CD4-positive, alpha-beta T cell treated with Interleukin-10 for 1 hour (primary cell): ENCODE measurements at regions not wholly inside any gene's neighbourhood (a gene's known extent, or its start where the extent isn't known, plus 50 kb on each side); places are given as distances from the start of the nearest gene placed in this dataset.

Source experiments
- DNase-seq: peaks from one replicate; pipeline ENCODE4 v3.0.0-alpha.2; 2020

DNA sequence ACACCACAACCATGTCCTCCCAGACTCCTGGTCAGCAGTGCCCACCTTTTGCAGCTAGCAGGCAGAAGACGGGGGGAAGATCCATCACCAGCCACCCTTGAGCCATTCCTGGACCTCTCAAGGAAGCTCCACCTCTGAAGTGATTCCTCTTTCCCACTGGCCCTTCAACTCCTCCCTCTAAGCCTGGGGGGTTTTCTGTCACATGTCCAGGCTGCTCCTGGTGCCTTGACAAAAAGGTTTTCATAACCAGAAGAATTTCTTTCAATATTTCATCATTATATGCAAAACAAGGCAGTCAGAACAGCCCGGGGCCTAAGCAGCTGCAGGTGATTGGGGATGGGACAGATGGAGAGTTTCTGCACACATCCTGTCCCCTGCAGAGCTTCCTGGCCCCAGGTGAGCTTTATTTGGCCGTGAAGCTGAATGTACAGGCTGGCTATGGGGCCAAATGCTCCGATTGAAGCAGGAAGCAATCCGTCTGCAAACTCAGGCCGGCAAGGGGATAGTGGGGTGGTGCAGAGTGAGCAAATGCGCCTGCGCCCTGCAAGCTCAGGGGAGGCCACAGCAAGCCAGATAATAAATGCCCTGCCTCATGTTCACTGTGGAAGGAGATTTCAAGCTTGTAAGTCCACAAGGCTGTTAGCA, 173.5 kb downstream of the C5orf15 start:
- no peak for DNase-seq

DNA sequence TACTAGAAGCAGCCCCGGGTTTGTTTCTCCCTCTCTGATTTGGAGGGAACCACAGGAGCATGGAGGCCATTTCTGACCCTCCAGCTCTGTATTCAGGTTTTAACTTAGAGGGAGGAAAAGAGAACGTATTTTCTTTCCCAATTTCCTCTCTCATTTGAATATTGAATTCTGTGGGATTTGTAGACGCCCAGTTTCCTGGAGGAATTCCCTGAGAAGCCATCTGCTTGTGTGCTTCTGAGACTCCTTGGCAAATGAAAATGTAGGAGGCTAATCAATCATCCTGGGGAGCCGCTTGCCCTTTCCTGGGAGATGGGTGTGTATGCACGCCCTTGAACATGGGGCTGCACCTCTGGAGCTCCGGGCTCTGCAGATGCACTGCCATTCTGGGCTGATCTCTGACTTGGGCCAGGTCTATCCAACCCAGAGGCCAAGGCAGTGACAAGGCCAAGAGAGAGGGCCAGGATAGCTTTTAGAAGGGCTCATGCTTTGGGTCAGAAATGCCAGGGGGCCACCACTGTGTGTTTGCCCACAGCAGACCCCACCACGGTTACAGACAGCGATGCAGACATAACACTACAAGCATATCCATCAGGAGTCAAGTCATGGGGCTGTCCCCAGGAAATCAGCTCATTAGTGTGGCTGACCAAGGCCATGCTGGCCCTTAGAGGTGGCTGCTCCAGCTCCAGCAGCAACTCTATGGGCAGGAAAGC, 174.5 kb downstream of the C5orf15 start:
- no peak for DNase-seq

DNA sequence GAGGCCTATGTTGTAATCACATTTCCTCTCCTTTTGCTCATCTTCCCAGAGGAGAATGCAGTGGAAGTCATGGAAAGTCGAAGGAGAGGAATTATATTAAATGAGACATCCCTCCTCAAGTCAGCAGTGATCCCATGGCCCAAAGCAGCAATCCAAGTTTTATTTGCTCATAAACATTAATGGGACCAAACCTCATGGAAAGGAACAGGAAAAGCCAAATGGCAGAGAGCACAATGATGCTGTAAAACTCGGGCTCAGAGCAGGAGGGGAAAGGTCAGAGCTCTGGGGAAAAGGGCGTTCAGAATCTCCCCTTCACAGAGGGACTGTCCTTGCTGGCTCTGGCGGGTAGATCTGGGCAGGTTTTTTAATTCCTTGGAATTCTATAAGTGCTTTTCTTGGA, 175.8 kb downstream of the C5orf15 start:
- no peak for DNase-seq

DNA sequence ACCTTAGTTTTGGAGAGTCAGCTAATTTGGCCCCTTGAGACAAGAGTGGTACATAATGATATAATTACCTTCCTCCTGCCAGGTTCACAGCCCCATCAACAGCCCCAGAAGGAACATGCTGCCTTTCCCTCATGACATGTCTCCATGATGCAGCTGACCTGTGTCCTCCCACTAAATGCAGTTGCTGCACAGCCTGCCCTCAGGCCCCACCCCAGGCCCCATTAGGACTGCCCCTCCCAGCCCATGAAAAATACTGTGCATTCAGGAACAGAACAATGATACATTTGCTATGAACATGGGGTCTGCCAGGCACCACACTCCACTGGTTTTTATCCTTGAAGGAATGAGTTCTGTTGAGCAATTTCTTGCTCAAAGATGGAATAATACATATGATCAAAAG, 176.4 kb downstream of the C5orf15 start:
- DNase-seq = no peak

DNA sequence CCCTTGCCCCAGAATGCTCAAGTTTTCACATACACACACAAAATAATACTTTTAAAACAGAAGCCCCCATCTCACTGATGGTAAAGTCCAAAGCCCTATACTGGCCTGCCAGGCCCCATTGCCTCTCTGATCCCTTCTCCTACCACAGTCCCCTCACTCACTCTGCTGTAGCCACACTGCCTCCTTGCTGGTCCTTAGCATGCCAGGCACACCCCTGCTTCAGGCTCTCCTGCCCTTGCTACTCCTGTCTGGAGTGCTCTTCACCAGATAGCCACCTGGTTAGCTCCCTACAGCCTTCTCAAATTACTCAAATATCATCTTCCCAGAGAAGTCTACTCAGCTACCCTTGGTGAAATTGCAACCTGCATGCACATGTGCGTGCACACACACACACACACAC, 177.5 kb downstream of the C5orf15 start:
- DNase-seq = no peak

DNA sequence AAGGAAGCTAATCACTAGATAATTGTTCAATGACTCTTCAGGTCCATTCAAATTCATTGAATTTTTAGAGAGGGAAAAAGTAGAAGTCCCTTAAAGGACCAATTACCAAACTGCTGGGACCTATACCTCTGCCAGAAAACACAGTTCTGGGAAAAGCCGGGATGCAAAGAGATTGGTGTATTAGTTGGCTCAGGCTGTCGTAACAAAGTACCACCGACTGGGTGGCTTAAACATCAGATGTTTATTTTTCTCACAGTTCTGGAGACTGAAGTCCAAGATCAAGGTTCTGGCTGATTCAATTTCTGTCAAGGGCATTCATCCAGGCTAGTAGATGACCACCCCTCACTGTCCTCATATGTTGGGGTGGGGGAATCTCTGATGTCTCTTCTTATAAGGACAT, 177.1 kb upstream of the FSTL4 start:
- no peak for DNase-seq

DNA sequence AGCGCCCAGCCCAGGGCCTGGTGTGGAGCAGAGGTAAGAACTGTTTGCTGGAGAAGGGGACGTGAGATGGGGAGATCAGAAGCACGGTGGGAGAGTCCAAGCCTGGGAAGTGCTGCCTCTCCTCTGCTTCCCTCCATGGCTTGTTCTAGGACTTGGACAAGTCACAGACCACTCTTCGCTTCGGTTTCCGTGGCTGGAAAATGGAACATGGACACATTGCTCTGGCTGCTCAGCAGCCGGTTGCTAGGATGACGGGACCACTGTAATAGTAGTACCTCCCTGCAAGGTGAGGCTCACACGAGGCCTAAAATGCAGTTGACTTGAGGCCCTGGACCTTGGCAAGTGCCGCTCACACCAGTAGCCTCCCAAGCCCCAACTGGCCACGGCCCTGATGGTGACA, 175.8 kb upstream of the FSTL4 start:
- DNase-seq = no peak

DNA sequence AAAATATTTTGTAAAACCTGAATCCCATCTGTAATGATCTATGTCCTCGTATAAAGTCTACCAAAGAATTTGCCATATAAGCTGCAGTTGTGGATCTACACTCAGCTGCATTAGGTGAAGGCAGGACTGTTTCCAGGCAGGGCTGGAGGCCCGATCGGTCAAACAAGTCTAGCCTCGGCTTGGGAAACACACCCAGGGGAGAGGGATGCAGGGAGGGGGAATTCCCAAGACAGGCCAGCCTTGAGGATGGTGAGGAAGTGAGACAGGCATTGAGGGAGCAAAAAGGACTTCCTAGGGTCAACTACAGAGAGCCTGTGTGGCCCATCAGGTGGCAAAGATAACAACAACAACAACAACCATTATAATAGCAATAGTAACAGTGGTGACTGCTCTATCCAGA, 174.1 kb upstream of the FSTL4 start:
- no peak for DNase-seq

DNA sequence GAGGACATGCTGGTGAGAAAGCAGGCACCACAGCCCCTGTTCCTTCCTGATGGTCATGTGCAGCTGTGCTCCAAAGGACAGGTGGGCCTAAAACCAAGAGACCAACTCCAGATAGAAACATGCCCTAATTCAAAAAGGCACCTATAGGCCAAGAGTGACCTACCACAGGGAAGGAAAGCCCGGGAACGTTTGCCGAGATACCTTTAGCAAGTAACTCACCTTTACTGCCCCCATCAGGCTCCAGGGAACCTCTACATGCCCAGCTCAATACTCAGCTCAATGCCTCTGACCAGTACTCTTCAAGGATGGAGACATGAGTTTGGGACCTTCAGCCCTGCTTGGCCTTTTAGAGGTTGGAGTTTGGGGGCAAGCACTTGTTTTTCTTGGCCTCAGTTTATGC, 172.8 kb upstream of the FSTL4 start:
- no peak for DNase-seq

DNA sequence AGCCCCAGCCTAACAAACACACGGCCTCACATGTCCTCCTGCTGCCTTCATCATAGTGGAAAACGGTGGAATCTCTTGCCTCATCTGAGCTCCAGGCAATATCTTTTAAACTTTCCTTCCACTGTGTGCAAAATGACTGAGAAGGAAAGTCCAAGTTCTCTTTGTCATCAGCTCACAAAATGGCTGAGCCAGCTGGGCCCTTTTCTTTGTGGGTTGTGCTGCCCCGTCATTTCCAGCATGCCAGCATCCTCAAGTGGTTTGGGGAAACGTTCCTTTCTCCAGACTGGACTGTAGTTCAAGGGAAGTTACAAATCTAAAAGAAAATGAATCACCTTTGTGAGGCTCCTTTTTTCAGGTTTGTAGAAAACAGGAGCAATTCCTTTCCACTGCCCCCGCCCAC, 171.1 kb upstream of the FSTL4 start:
- no peak for DNase-seq

DNA sequence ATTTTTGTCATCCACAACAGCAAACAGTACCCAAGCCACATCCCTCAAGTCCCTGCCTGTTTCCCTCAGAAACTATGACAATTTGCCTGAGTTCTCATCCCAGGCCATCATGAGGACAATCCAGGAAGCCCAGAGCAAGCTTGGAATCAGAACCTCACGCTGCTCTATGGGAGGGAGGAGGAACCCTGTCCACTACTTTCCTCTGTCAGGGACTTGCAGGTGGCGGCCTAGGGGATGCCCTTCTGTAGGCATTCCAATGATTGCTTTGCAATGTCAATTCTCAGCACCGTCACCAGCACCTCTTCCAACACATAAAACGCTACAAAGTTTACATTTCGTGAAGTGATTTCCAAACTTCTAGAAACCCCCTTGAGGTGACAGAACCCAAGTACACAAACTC, 170.4 kb upstream of the FSTL4 start:
- no peak for DNase-seq

DNA sequence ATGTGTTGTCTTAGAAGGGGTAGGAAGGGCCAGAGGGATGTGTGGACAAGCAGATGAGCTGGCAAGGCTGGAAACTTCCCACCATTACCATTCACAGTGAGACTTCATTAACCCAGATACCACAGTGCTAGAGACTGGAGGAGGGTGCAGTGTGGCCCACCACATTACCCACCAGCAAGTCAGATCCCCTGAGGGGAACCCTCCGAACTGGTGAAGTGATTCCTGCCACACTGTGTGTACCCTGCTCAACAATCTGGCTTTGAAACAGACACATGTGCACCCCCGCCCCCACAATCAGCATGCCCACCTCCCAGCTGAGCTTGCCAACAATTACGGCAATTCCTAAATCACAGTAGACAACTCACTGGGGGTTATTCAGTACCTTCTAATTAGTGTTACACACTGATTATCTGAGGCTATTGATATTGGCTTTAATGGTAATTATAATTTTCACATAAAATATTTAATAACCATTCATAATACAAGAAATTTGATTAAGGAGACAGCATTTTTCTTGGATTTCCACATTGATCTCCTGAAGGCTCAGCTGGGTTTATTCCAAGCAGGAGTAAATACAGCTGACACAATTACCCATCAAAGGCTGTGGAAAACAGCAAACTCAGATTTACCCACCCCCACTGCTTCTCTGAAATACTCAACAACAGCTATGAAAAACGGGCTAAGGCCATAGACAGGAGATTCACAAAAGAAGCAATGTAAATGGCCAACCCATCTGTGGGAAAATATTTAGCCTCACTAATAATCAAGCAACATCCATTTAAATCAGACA, 169.3 kb upstream of the FSTL4 start:
- DNase-seq = no peak

DNA sequence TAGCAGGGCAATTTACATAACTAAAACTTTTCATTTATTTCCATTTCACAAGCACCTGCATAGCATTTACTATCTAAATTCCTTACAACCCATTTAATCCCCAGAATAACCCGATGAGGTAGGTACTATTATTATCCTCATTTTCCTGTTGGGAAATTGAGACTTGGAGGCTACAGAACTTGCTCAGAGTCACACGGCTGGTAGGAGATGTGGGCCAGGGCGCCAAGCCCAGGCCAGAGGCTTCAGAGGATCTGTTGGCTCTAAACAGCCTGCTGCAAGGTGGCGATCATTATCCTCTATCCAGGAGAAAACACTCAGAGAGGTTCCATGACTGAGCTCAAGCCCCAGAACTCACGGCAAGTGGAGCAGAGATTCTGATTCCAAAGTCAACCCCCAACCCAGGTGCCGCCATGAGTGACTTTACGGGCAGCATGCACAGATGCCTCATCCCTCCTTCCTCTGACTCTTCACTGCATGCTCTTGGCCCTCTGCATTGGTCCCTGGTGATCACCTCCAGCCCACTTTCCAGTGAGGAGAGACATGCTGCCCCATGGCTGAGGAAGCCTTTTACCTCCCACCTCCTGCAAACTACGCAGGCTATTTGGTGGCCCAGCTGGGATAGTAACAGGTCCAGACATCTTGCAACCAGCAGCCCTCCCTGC, 168.4 kb upstream of the FSTL4 start:
- no peak for DNase-seq

DNA sequence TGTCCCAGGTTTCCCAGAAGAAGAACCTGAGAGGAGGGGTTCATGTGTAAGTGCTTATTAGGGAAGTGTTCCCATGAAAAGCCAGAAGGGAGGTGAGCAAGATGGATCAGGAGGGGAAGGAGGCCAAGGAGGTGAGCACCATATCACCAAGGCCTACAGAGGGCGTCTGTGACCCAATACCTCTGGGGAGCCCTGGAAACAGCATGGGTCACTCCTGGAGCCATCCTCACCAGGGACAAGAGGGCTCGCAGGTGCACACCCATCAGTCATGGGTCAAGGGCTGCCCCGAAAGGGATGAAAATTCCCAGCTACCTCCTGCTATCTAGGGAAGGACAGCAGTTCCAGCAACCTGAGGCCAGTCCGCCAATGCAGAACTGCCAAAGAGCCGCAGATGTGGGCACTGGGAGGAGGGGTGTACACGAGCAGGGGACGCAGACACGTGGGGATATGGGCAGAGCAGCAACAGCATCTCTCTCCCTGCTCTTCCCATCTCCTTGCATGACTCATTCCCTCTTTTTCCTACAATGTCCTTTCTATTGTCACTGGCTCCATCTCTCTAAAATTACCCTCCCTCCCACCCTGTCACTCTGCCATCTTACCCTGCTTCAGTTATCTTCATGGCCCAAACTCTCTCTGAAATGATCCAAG, 167.6 kb upstream of the FSTL4 start:
- no peak for DNase-seq

DNA sequence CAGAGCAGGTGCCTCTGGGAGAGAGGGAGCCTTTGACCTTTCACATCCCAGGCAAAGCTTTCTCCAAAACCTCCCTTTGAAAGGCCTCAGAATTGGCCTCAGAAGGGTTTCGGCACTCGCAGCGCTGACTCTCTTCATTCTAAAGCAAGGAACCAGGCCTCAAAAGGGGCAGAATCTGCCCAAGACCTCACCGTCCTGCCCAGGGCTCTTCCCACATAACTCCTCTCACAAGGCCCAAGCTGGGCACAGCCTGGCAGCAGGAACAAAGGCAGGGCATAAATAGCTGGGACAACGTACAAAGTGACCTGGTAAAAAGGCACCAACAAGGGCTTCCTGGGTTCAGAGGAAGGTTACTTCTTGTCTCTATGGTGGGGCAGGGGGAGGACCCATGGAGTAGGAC, 166.3 kb upstream of the FSTL4 start:
- DNase-seq = no peak

DNA sequence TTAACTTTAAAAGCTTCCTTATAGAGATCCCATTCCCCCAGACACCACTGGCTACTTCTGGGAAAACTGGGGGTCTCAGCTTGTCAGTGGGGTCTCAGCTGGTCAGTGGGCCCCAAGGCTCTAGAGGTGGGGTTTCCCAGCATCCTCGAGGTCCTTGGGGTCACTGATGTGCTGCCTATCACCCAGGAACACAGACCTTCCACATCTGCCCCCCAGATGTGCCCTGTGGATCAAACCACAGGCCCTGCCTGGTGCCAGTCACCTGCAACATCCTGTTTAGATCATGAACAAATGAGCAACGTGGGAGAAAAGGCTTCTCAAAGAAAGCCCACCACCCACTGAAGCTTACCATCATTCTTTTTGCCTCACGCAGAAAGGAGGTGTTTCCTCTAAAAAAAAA, 165.6 kb upstream of the FSTL4 start:
- DNase-seq = no peak

DNA sequence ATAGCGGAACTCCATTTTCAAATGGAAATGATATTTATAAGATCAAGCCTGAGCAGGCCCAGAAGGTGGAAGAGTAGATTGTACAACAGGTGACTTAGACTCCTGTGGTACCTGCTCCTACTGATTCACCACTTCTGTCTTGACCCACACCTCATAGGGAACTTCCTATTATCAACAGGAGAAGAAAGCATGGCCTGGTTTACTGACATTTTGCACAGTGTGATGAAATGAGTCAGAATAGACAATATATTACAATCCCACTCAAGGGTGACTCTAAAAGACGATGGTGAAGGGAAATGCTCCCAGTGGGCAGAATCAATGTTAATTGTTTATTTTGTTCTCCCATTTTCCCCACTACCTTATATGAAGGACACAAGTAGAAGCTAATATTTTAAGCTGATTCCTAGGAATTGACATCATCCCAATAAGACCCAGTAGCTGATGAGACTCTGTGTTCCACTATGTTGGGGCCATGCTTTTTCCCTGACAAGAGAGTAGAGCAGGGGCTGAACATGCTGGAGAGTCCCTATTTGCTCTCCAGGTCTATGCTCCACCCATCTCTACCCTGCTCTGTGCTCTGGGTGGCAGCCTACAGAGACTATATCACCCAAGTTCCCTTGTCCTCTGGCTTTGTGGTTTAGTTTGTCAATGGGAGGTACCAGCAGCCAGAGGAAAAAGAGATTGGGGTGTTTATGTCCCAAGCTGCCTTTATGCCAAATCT, 163.4 kb upstream of the FSTL4 start:
- DNase-seq = no peak

DNA sequence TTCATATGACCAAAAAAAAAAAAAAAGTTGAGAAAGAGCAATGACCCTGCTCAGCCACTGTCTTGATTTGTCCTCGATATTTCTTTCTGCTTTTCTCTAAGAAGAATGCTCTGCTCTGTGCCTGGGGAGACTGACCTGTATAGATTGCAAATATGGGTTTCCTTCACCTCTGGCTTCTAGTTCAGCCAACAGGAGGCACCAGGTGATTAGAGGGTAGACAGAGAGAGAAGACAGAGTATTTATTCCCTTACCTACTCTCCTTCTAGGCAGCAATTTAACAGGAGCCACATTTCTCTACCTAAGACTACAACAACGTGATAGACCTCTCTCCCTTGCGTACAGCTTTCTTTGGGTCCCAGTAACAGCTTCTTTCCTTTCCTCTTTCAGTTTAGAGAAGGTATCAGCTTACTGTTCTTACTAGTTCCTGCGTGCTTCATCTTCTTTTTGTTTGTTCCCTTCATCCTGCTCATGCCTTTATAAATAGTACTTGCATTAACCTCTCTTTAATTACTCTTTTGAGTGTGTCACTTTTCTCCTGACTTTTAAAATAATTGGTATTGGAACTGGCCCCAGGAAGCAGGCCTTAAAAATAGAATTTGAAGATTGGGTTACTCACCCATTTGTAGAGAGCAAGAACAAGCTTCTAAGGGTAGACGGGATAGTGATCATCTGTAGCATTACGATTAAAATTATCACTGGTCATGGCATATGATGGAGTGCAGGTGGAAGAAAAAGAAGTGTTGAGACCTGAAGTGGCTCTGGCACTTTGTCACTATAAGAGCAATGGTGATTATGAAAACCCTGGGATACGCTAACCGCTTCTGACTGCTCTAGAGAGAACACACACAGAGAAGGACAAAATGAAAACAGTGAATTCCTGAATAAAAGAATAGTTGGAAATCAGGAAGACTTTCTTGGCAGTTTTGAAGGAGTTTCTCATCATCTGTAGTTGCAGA, 161.2 kb upstream of the FSTL4 start:
- no peak for DNase-seq

DNA sequence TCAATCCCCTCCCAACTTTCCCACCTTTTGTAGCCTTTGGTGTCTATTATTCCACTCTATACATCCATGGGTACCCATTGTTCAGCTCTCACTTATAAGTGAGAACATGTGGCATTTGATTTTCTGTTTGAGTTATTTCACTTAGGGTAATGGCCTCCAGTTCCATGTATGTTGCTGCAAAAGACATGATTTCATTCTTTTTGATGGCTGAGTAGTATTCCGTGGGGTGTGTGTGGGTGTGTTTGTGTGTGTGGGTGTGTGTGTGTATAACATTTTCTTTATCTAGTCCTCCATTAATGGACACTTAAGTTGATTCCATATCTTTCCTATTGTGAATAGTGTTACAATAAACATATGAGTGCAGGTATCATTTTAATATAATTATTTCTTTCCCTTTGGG, 157.5 kb upstream of the FSTL4 start:
- no peak for DNase-seq

DNA sequence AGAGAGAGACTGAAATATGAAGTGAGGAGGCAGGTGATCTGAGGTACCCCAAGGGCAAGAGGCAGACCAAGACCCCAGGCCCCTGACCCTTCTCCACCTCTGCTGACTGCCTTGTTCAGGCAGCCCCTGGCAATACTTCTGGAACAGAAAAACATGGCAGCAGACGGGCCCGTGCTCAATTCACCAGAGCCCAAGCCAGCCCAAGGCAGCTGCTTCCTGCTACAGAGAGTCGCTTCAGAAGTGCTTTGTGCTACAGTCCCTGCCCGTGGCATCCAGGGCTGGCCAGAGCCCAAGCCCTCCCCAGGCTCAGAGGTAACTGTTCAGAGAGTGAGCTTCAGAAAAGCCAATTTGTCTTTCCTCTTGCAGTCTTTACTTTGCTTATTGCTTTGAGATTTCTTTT, 151.4 kb upstream of the FSTL4 start:
- DNase-seq = no peak

DNA sequence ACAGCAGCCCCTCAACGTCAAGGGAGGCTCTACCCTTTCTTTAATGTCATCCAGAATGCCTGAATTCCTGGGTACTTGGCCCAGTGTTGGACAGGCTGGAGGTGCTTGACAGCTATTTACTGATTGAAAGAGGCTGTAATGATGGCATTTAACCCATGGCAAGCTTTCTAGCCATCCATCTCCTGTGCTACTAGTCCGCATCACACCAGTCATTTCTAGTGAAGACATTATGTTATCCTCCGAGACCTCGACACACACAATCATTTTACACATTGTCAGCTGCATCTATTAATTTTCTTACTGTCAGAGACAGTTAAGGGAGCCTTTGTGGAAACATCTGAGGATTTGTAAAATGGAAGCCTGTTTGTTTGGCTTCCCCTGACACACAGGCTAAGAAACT, 149.3 kb upstream of the FSTL4 start:
- DNase-seq = no peak
